ENCODE measurements at regions not wholly inside any gene's neighbourhood (a gene's known extent, or its start where the extent isn't known, plus 50 kb on each side); places are given as distances from the start of the nearest gene placed in this dataset.

DNA sequence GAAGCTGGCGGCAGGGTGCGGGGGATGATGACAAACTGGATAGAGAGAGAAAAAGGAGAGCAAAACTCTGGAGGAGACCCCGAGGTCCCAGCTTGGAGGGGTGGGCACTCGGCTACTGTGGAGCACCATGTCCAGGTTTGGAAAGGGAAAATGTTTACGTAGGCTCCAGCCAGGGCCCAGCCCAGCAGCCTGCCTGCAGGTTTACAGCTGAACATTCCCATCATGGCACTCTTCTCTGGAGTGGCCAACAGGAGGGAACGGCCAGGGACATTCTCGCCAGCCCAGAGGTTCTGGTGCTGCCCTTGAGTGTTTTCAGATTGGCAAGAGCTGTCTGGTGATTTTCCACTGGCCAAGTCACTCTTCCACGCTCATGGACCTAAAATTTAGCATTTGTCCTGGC, 262.9 kb upstream of the TCF4 start:
- TF ChIP-seq ZFHX2 (tag by site-specific recombination; conservative IDR thresholded peaks at IDR 0.05) (no peak), ZNF274 (IDR thresholded peaks at IDR 0.05; ENCODE audit: low read length) (no peak), ZNF274 (tag by site-specific recombination; IDR thresholded peaks at IDR 0.05; ENCODE audit: borderline replicate concordance) (no peak)
